Lower lobe of right lung (tissue), 2 donors: ENCODE measurements at regions not wholly inside any gene's neighbourhood (a gene's known extent, or its start where the extent isn't known, plus 50 kb on each side); places are given as distances from the start of the nearest gene placed in this dataset.

ENCODE experiments used
- ATAC-seq, 2 donors: fragments of 200-7000 bp; cut with Tn5 transposase; one replicate each; pipeline ENCODE4 v1.9.1; 2020 to 2022; ENCODE audit warnings: mild to moderate bottlenecking in 2 of 2, moderate library complexity in 2 of 2
- DNase-seq: peaks from one replicate; pipeline ENCODE4 v3.0.0-alpha.2; 2020
- H3K27ac ChIP-seq: fragments of 200-600 bp; one replicate; pipeline ENCODE4 v1.8.0; 2022
- H3K27me3 ChIP-seq: fragments of 200-600 bp; one replicate; pipeline ENCODE4 v1.8.0; 2022; ENCODE audit warnings: low read depth
- H3K36me3 ChIP-seq: fragments of 200-600 bp; one replicate; pipeline ENCODE4 v1.8.0; 2022; ENCODE audit warnings: mild to moderate bottlenecking
- H3K4me1 ChIP-seq: fragments of 200-600 bp; one replicate; pipeline ENCODE4 v1.8.0; 2022
- H3K4me3 ChIP-seq: fragments of 200-600 bp; one replicate; pipeline ENCODE4 v1.8.0; 2022; ENCODE audit warnings: mild to moderate bottlenecking
- H3K9me3 ChIP-seq: fragments of 200-600 bp; one replicate; pipeline ENCODE4 v1.8.0; 2022
- intact Hi-C: fragments of 100-400 bp; cut with DNase I; formaldehyde crosslinking; loops from one replicate; pipeline ENCODE4 v1.11.0; 2022
- TF ChIP-seq, protein P1 (sequence below): fragments of 200-600 bp; IDR thresholded peaks from one replicate; pipeline ENCODE4 v1.8.0; 2022; ENCODE audit warnings: antibody characterized with exemption, mild to moderate bottlenecking
- donor health status: DM: no; HTN: yes; CAD: no; lungs with severe emphysema.

GRCh38 chr1:70866542-70867264, 180.9 kb downstream of the PTGER3 start:
- TF ChIP-seq, protein P1, sequence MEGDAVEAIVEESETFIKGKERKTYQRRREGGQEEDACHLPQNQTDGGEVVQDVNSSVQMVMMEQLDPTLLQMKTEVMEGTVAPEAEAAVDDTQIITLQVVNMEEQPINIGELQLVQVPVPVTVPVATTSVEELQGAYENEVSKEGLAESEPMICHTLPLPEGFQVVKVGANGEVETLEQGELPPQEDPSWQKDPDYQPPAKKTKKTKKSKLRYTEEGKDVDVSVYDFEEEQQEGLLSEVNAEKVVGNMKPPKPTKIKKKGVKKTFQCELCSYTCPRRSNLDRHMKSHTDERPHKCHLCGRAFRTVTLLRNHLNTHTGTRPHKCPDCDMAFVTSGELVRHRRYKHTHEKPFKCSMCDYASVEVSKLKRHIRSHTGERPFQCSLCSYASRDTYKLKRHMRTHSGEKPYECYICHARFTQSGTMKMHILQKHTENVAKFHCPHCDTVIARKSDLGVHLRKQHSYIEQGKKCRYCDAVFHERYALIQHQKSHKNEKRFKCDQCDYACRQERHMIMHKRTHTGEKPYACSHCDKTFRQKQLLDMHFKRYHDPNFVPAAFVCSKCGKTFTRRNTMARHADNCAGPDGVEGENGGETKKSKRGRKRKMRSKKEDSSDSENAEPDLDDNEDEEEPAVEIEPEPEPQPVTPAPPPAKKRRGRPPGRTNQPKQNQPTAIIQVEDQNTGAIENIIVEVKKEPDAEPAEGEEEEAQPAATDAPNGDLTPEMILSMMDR = no peak
- H3K4me3 ChIP-seq = no peak overlapping the region
- DNase-seq = no peak
- no peaks in the 10 kb centered on the region for H3K36me3 ChIP-seq
- no peaks in the 10 kb centered on the region for H3K27me3 ChIP-seq
- intact Hi-C loops = no loop called here
- no peak overlapping the region for H3K27ac ChIP-seq
- H3K4me1 ChIP-seq = no peaks in the 10 kb centered on the region
- no peak for ATAC-seq
- no peaks in the 10 kb centered on the region for H3K9me3 ChIP-seq

DNA sequence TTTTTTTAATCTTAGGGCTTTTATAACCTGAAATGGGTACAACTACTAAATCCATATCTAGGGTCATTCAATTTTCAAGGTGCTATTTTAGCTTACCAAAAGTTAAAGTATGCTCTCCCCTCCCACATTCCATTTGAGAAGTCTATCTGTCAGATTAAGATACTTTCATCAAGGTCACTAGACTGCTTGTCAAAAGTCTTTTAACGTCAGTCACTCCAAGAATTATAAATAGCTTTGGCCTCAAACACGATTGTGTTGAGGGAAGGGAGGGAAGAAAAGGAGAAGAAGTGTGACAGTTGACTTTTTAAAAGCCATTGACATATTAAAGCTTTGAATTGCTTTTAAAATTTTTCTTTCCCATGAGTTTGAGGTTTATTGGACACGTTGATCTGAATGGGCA, 175.8 kb downstream of the PTGER3 start:
- ATAC-seq (no peak), DNase-seq (no peak)
- Histone ChIP-seq H3K27me3 (no peaks in the 10 kb centered on the region), H3K4me3 (no peak overlapping the region), H3K9me3 (no peaks in the 10 kb centered on the region), H3K36me3 (no peaks in the 10 kb centered on the region), H3K4me1 (no peaks in the 10 kb centered on the region), H3K27ac (no peak overlapping the region)
- TF ChIP-seq, protein P1 = no peak
- intact Hi-C loops = no loop called here

DNA sequence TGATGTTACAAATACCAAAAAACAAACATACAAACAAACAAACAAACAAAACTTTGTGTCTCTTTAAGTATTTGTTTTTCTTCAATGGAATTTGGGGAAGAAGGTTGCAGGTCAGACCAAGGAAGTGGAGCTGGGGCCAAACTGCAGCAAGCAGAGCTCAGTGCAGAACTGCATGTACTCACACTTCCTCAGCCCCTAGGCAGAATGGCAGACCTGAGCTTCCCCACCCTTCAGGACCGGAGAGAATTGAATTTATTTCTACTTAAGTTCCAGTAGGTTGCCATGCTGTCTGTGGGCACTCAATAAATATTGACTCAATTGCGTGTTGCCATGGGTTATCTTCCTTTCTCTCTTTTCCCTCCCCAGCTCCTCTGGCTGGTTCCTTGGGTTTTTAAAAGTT, 173.6 kb downstream of the PTGER3 start:
- intact Hi-C loops = no loop called here
- TF ChIP-seq, protein P1 = no peak
- no peak overlapping the region for H3K27ac ChIP-seq
- no peak overlapping the region for H3K4me3 ChIP-seq
- no peaks in the 10 kb centered on the region for H3K27me3 ChIP-seq
- H3K9me3 ChIP-seq = no peaks in the 10 kb centered on the region
- ATAC-seq (peak in 1 of 2 donors; percentile 21), DNase-seq (no peak)
- no peaks in the 10 kb centered on the region for H3K36me3 ChIP-seq
- no peaks in the 10 kb centered on the region for H3K4me1 ChIP-seq

DNA sequence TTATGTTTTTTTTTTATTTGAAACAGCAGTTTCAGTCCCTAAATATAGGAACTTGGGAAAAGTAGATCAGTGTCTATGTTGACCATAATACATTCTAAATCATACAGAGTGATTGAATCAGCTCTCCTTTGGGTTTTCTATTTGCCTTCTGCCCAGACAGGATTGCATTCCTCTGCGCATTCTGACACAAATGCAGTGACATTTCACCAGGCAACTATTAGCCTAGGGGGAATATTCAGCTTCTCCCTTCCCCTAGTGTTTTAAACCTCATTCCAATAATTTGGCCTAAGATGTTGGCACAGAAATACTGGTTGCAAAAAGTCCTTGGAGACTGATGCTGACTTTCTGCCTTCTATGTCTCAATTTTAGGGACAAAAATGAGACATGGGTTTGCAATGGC, 172.8 kb downstream of the PTGER3 start:
- ATAC-seq (no peak), DNase-seq (no peak)
- intact Hi-C loops = no loop called here
- Histone ChIP-seq H3K36me3 (no peaks in the 10 kb centered on the region), H3K9me3 (no peaks in the 10 kb centered on the region), H3K27ac (no peak overlapping the region), H3K4me1 (no peaks in the 10 kb centered on the region), H3K4me3 (no peak overlapping the region), H3K27me3 (no peaks in the 10 kb centered on the region)
- TF ChIP-seq, protein P1 = no peak

DNA sequence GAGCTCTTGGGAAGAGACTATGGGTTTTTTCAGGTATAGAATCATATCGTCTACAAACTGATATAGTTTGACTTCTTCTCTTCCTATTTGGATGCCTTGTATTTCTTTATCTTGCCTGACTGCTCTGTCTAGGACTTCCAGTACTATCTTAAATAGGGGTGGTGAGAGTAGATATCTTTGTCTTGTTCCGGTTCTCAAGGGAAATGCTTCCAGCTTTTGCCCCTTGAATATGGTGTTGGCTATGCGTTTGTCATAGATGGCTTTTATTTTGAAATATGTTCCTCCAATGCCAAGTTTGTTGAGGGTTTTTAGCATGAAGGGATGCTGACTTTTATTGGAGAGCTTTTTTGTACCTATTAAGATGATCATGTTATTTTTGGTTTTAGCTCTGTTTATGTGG, 170.3 kb downstream of the PTGER3 start:
- no peaks in the 10 kb centered on the region for H3K4me1 ChIP-seq
- H3K27ac ChIP-seq = no peak overlapping the region
- no peak for ATAC-seq
- H3K9me3 ChIP-seq = no peaks in the 10 kb centered on the region
- H3K4me3 ChIP-seq = no peak overlapping the region
- intact Hi-C loops = no loop called here
- TF ChIP-seq, protein P1 = no peak
- no peak for DNase-seq
- H3K36me3 ChIP-seq = no peaks in the 10 kb centered on the region
- no peaks in the 10 kb centered on the region for H3K27me3 ChIP-seq
